ENCODE measurements at regions not wholly inside any gene's neighbourhood (a gene's known extent, or its start where the extent isn't known, plus 50 kb on each side); places are given as distances from the start of the nearest gene placed in this dataset.

GRCh38 chr17:52368886-52369285, 210.4 kb upstream of the CA10 start:
- H3K36me3 Mint-ChIP-seq, result no peaks in the 10 kb centered on the region
- no peaks in the 10 kb centered on the region for H3K4me1 ChIP-seq (ENCODE audit: control insufficient read depth in 1 of 2, insufficient read depth in 2 of 2, low read length in 2 of 2)
- no peaks in the 10 kb centered on the region for H4K20me1 ChIP-seq (ENCODE audit: insufficient read depth, low read length)
- H3K4me1 Mint-ChIP-seq, result no peaks in the 10 kb centered on the region
- no peak overlapping the region for H3K4me3 Mint-ChIP-seq
- 44% methylated on average over 1 of the region's 7 CpGs for WGBS (ENCODE audit: insufficient coverage)
- H3K9ac ChIP-seq (ENCODE audit: insufficient read depth, low read length, poor library complexity, severe bottlenecking), result no peak overlapping the region
- peaks cover 0 to 3% (median 0%) of the 10 kb centered on the region in 7 donors for H3K9me3 Mint-ChIP-seq
- no peaks in the 10 kb centered on the region for H3K36me3 ChIP-seq (replicated peaks in 1 of 2; ENCODE audit: control insufficient read depth in 1 of 2, insufficient read depth in 2 of 2, low read length in 2 of 2)
- no peaks in the 10 kb centered on the region for H3K27me3 ChIP-seq (ENCODE audit: control insufficient read depth in 2 of 2, insufficient read depth in 2 of 2, low read length in 2 of 2)
- H3K27ac Mint-ChIP-seq, result no peak overlapping the region
- intact Hi-C loops (cut with micrococcal nuclease), result no loop called here
- no peaks in the 10 kb centered on the region for H3K9me3 ChIP-seq (replicated peaks in 1 of 2; ENCODE audit: control insufficient read depth in 1 of 2, insufficient read depth in 1 of 2, low read length in 2 of 2)
- no peak overlapping the region for H3K4me2 ChIP-seq (replicated peaks; ENCODE audit: extremely low read depth, low read length, poor library complexity, severe bottlenecking)
- H3K4me3 ChIP-seq (replicated peaks in 1 of 3; ENCODE audit: low read depth in 2 of 3, low read length in 3 of 3), result no peak overlapping the region
- DNase-seq, result no peak
- peaks cover 0 to 2% (median 0%) of the 10 kb centered on the region in 3 donors for H3K27me3 Mint-ChIP-seq (ENCODE audit: low read depth in 3 of 3)
- H3K79me2 ChIP-seq (ENCODE audit: insufficient read depth, low read length), result no peaks in the 10 kb centered on the region
- no peak overlapping the region for H3K27ac ChIP-seq (ENCODE audit: low read depth in 1 of 2, low read length in 2 of 2)
- TF ChIP-seq, protein P1, sequence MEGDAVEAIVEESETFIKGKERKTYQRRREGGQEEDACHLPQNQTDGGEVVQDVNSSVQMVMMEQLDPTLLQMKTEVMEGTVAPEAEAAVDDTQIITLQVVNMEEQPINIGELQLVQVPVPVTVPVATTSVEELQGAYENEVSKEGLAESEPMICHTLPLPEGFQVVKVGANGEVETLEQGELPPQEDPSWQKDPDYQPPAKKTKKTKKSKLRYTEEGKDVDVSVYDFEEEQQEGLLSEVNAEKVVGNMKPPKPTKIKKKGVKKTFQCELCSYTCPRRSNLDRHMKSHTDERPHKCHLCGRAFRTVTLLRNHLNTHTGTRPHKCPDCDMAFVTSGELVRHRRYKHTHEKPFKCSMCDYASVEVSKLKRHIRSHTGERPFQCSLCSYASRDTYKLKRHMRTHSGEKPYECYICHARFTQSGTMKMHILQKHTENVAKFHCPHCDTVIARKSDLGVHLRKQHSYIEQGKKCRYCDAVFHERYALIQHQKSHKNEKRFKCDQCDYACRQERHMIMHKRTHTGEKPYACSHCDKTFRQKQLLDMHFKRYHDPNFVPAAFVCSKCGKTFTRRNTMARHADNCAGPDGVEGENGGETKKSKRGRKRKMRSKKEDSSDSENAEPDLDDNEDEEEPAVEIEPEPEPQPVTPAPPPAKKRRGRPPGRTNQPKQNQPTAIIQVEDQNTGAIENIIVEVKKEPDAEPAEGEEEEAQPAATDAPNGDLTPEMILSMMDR (IDR thresholded peaks at IDR 0.05), result no peak
- no peak overlapping the region for H2AFZ ChIP-seq (ENCODE audit: insufficient read depth, low read depth, low read length, poor library complexity, severe bottlenecking)

GRCh38 chr17:52357854-52358253, 199.3 kb upstream of the CA10 start:
- no peaks in the 10 kb centered on the region for H3K4me1 Mint-ChIP-seq
- no CpG with 5 or more reads among the region's 2 CpGs for WGBS (ENCODE audit: insufficient coverage)
- DNase-seq, result no peak
- TF ChIP-seq, protein P1 (IDR thresholded peaks at IDR 0.05), result no peak
- no peaks in the 10 kb centered on the region for H3K27me3 ChIP-seq (ENCODE audit: control insufficient read depth in 2 of 2, insufficient read depth in 2 of 2, low read length in 2 of 2)
- no peaks in the 10 kb centered on the region for H3K36me3 ChIP-seq (replicated peaks in 1 of 2; ENCODE audit: control insufficient read depth in 1 of 2, insufficient read depth in 2 of 2, low read length in 2 of 2)
- no peaks in the 10 kb centered on the region for H4K20me1 ChIP-seq (ENCODE audit: insufficient read depth, low read length)
- H3K4me2 ChIP-seq (replicated peaks; ENCODE audit: extremely low read depth, low read length, poor library complexity, severe bottlenecking), result no peak overlapping the region
- no peak overlapping the region for H3K4me3 ChIP-seq (replicated peaks in 1 of 3; ENCODE audit: low read depth in 2 of 3, low read length in 3 of 3)
- H3K9ac ChIP-seq (ENCODE audit: insufficient read depth, low read length, poor library complexity, severe bottlenecking), result no peak overlapping the region
- peaks cover 0 to 2% (median 0%) of the 10 kb centered on the region in 3 donors for H3K27me3 Mint-ChIP-seq (ENCODE audit: low read depth in 3 of 3)
- no peak overlapping the region for H2AFZ ChIP-seq (ENCODE audit: insufficient read depth, low read depth, low read length, poor library complexity, severe bottlenecking)
- intact Hi-C loops (cut with micrococcal nuclease), result no loop called here
- H3K27ac ChIP-seq (ENCODE audit: low read depth in 1 of 2, low read length in 2 of 2), result no peak overlapping the region
- no peaks in the 10 kb centered on the region for H3K4me1 ChIP-seq (ENCODE audit: control insufficient read depth in 1 of 2, insufficient read depth in 2 of 2, low read length in 2 of 2)
- H3K9me3 ChIP-seq (replicated peaks in 1 of 2; ENCODE audit: control insufficient read depth in 1 of 2, insufficient read depth in 1 of 2, low read length in 2 of 2), result peaks cover 7% of the 10 kb centered on the region in 2 donors
- no peaks in the 10 kb centered on the region for H3K36me3 Mint-ChIP-seq
- H3K27ac Mint-ChIP-seq, result no peak overlapping the region
- H3K4me3 Mint-ChIP-seq, result no peak overlapping the region
- peaks cover 6 to 15% (median 9%) of the 10 kb centered on the region in 7 donors for H3K9me3 Mint-ChIP-seq
- H3K79me2 ChIP-seq (ENCODE audit: insufficient read depth, low read length), result no peaks in the 10 kb centered on the region
